Spleen (tissue), 11 donors: ENCODE measurements at regions not wholly inside any gene's neighbourhood (a gene's known extent, or its start where the extent isn't known, plus 50 kb on each side); places are given as distances from the start of the nearest gene placed in this dataset.

ENCODE experiments used
- DNase-seq: peaks from one replicate; pipeline ENCODE4 v3.0.0-alpha.2; 2020
- H3K27ac ChIP-seq, 8 donors: fragments of 200-600 bp; sonication (generic) in 7 of 8; 1 replicate in 4 of 8; 2 replicates in 4 of 8; pipeline versions ENCODE4 v1.5.0 to v1.8.0; 2016 to 2021; ENCODE audit warnings: inconsistent platforms in 4 of 8, mild to moderate bottlenecking in 4 of 8, moderate library complexity in 1 of 8
- H3K27me3 ChIP-seq, 7 donors: fragments of 200-600 bp; sonication (generic) in 6 of 7; replicated peaks in 1 of 7; 1 replicate in 4 of 7; 2 replicates in 3 of 7; pipeline versions ENCODE4 v1.5.0 to v1.8.0; 2016 to 2021; ENCODE audit warnings: inconsistent platforms in 3 of 7, mild to moderate bottlenecking in 1 of 7
- H3K36me3 ChIP-seq, 6 donors: fragments of 200-600 bp; sonication (generic) in 5 of 6; 1 replicate in 4 of 6; 2 replicates in 2 of 6; pipeline versions ENCODE4 v1.5.0 to v1.8.0; 2016 to 2021; ENCODE audit warnings: inconsistent platforms in 2 of 6
- H3K4me1 ChIP-seq, 6 donors: fragments of 200-600 bp; sonication (generic) in 5 of 6; 1 replicate in 3 of 6; 2 replicates in 3 of 6; pipeline versions ENCODE4 v1.5.0 to v1.8.0; 2016 to 2021; ENCODE audit warnings: inconsistent platforms in 3 of 6
- H3K4me3 ChIP-seq, 8 donors: fragments of 200-600 bp; sonication (generic) in 7 of 8; 1 replicate in 4 of 8; 2 replicates in 4 of 8; pipeline versions ENCODE4 v1.5.0 to v1.8.0; 2016 to 2021; ENCODE audit warnings: inconsistent platforms in 4 of 8, mild to moderate bottlenecking in 4 of 8, moderate library complexity in 2 of 8
- H3K9me3 ChIP-seq, 8 donors: fragments of 200-600 bp; sonication (generic) in 7 of 8; 1 replicate in 4 of 8; 2 replicates in 4 of 8; pipeline versions ENCODE4 v1.5.0 to v1.8.0; 2016 to 2021; ENCODE audit warnings: inconsistent platforms in 4 of 8
- CTCF ChIP-seq, 11 experiments: fragments of 200-600 bp in 7 of 11; fragments of 450-650 bp in 4 of 11; sonication (generic) in 4 of 11; IDR thresholded peaks in 8 of 11; conservative IDR thresholded peaks in 3 of 11; 1 replicate in 7 of 11; 2 replicates in 4 of 11; pipeline versions ENCODE4 v1.4.0 to v1.8.0; 2016 to 2021; ENCODE audit warnings: antibody characterized with exemption in 11 of 11, inconsistent platforms in 4 of 11, mild to moderate bottlenecking in 1 of 11
- POLR2A ChIP-seq, 3 donors: fragments of 450-650 bp; IDR thresholded peaks; one replicate each; pipeline ENCODE4 v1.5.1; 2017; ENCODE audit warnings: antibody characterized with exemption in 3 of 3, mild to moderate bottlenecking in 1 of 3
- POLR2AphosphoS5 ChIP-seq, 3 donors: sonication (generic); formaldehyde crosslinking; IDR thresholded peaks; one replicate each; pipeline ENCODE4 v1.5.1; 2017; ENCODE audit warnings: antibody characterized with exemption in 3 of 3
- WGBS, 5 donors: extraction: QIAGEN DNeasy Blood & Tissue Kit in 3 of 5; methylation state at CpG; one replicate each; pipeline versions ENCODE4 v1.1.5 to v1.1.7; 2013 to 2018; 5-methylcytosine and 5-hydroxymethylcytosine counted together
- intact Hi-C: fragments of 100-400 bp; cut with DNase I; formaldehyde crosslinking; loops from one replicate; pipeline ENCODE4 v1.15.0; 2023; ENCODE audit warnings: low total_unique reads
- donor health status: healthy with polysubstance abuse.
- donor health status: DM: no; HTN: no; CAD: no; lungs with moderate emphysema.
- donor health status: DM: no; HTN: no; CAD: no.
- donor health status: Bipolar disorder and iron deficiency.
- donor health status: healthy.
- donor health status: DM: no; HTN: no; CAD: no.
- donor health status: DM: yes; HTN: yes; CAD: no.

- H3K27ac ChIP-seq, result peak overlapping the region in 3 of 8 donors; percentile 2 to 24 (median 12)
- no peak for TF ChIP-seq POLR2A (IDR thresholded peaks at IDR 0.05)
- TF ChIP-seq CTCF (IDR thresholded peaks at IDR 0.05 in 8 of 11, conservative IDR thresholded peaks at IDR 0.05 in 3 of 11), result no peak
- TF ChIP-seq POLR2AphosphoS5 (IDR thresholded peaks at IDR 0.05), result no peak
- H3K36me3 ChIP-seq, result no peaks in the 10 kb centered on the region
- intact Hi-C loops, result no loop called here
- H3K9me3 ChIP-seq, result no peaks in the 10 kb centered on the region
- H3K27me3 ChIP-seq, result no peaks in the 10 kb centered on the region
- DNase-seq, result no peak
- H3K4me1 ChIP-seq, result peaks cover 0 to 17% (median 4%) of the 10 kb centered on the region in 6 donors
- H3K4me3 ChIP-seq, result no peak overlapping the region
Measured at GRCh38 chr2:36235882-36236281, 119.7 kb upstream of the CRIM1 start.

GRCh38 chr2:36235426-36235825, 120.2 kb upstream of the CRIM1 start:
- DNase-seq, result no peak
- Histone ChIP-seq H3K4me3 (no peak overlapping the region), H3K9me3 (no peaks in the 10 kb centered on the region), H3K36me3 (no peaks in the 10 kb centered on the region), H3K4me1 (peaks cover 0 to 13% (median 4%) of the 10 kb centered on the region in 6 donors), H3K27me3 (no peaks in the 10 kb centered on the region), H3K27ac (peak overlapping the region in 3 of 8 donors; percentile 2 to 24 (median 12))
- 83 to 92% (median 90%) methylated on average over 3 of the region's 3 CpGs for WGBS, 5 donors
- TF ChIP-seq POLR2A (IDR thresholded peaks at IDR 0.05) (no peak), CTCF (IDR thresholded peaks at IDR 0.05 in 8 of 11, conservative IDR thresholded peaks at IDR 0.05 in 3 of 11) (no peak), POLR2AphosphoS5 (IDR thresholded peaks at IDR 0.05) (no peak)
- intact Hi-C loops, result no loop called here

DNA sequence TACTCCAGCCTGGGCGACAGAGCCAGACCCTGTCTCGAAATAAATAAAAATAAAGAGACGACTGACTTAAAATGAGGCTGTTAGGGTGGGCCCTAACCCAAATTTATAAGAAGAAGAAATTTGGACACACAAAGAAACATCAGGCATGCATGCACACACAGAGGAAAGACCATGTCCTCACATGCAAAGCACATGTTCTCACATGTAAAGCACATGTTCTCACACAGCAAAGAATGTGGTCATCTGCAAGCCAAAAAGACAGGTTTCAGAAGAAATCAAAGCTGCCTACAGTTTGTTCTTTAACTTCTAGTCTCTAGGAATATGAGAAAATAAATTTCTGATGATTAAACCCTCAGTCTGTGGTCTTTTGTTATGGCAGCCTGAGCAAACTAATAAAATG, 132.3 kb upstream of the CRIM1 start:
- no peak for DNase-seq
- no peaks in the 10 kb centered on the region for H3K36me3 ChIP-seq
- WGBS, 5 donors, result 60 to 66% (median 62%) methylated on average over 3 of the region's 3 CpGs
- H3K27me3 ChIP-seq, result no peaks in the 10 kb centered on the region
- H3K9me3 ChIP-seq, result peaks cover 0 to 3% (median 0%) of the 10 kb centered on the region in 8 donors
- H3K4me1 ChIP-seq, result no peaks in the 10 kb centered on the region
- no peak overlapping the region for H3K27ac ChIP-seq
- TF ChIP-seq POLR2AphosphoS5 (IDR thresholded peaks at IDR 0.05), result no peak
- TF ChIP-seq CTCF (IDR thresholded peaks at IDR 0.05 in 8 of 11, conservative IDR thresholded peaks at IDR 0.05 in 3 of 11), result no peak
- no peak for TF ChIP-seq POLR2A (IDR thresholded peaks at IDR 0.05)
- intact Hi-C loops, result no loop called here
- no peak overlapping the region for H3K4me3 ChIP-seq

DNA sequence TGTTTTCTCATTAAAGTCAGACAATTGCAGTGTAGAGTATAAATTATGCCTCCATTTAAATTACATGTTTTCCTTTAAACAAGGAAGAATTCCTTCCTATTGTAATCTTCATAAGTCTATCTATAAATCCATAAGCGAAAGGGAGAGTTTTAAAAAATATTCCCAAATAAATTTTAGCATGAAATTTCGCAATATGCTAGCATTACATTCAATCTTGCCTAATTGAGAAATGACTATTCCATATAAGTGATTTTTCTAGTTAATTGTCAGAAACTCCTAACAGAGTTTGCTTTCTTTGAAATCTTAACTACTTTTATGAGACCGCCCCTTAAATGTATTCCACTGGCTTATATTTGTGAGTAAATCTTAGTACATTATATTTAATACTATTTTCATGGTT, 133.1 kb upstream of the CRIM1 start:
- H3K36me3 ChIP-seq, result no peaks in the 10 kb centered on the region
- no peaks in the 10 kb centered on the region for H3K4me1 ChIP-seq
- 86 to 95% (median 89%) methylated on average over 3 of the region's 3 CpGs for WGBS, 5 donors
- H3K9me3 ChIP-seq, result peaks cover 0 to 3% (median 0%) of the 10 kb centered on the region in 8 donors
- H3K4me3 ChIP-seq, result no peak overlapping the region
- H3K27me3 ChIP-seq, result no peaks in the 10 kb centered on the region
- no peak overlapping the region for H3K27ac ChIP-seq
- no peak for TF ChIP-seq POLR2A (IDR thresholded peaks at IDR 0.05)
- no peak for TF ChIP-seq CTCF (IDR thresholded peaks at IDR 0.05 in 8 of 11, conservative IDR thresholded peaks at IDR 0.05 in 3 of 11)
- no peak for TF ChIP-seq POLR2AphosphoS5 (IDR thresholded peaks at IDR 0.05)
- DNase-seq, result no peak
- intact Hi-C loops, result no loop called here
